Spleen (tissue), 11 donors: ENCODE measurements at regions not wholly inside any gene's neighbourhood (a gene's known extent, or its start where the extent isn't known, plus 50 kb on each side); places are given as distances from the start of the nearest gene placed in this dataset.

Experiments
- DNase-seq: peaks from one replicate; pipeline ENCODE4 v3.0.0-alpha.2; 2020
- H3K27ac ChIP-seq, 8 donors: fragments of 200-600 bp; sonication (generic) in 7 of 8; 1 replicate in 4 of 8; 2 replicates in 4 of 8; pipeline versions ENCODE4 v1.5.0 to v1.8.0; 2016 to 2021; ENCODE audit warnings: inconsistent platforms in 4 of 8, mild to moderate bottlenecking in 4 of 8, moderate library complexity in 1 of 8
- H3K27me3 ChIP-seq, 7 donors: fragments of 200-600 bp; sonication (generic) in 6 of 7; replicated peaks in 1 of 7; 1 replicate in 4 of 7; 2 replicates in 3 of 7; pipeline versions ENCODE4 v1.5.0 to v1.8.0; 2016 to 2021; ENCODE audit warnings: inconsistent platforms in 3 of 7, mild to moderate bottlenecking in 1 of 7
- H3K36me3 ChIP-seq, 6 donors: fragments of 200-600 bp; sonication (generic) in 5 of 6; 1 replicate in 4 of 6; 2 replicates in 2 of 6; pipeline versions ENCODE4 v1.5.0 to v1.8.0; 2016 to 2021; ENCODE audit warnings: inconsistent platforms in 2 of 6
- H3K4me1 ChIP-seq, 6 donors: fragments of 200-600 bp; sonication (generic) in 5 of 6; 1 replicate in 3 of 6; 2 replicates in 3 of 6; pipeline versions ENCODE4 v1.5.0 to v1.8.0; 2016 to 2021; ENCODE audit warnings: inconsistent platforms in 3 of 6
- H3K4me3 ChIP-seq, 8 donors: fragments of 200-600 bp; sonication (generic) in 7 of 8; 1 replicate in 4 of 8; 2 replicates in 4 of 8; pipeline versions ENCODE4 v1.5.0 to v1.8.0; 2016 to 2021; ENCODE audit warnings: inconsistent platforms in 4 of 8, mild to moderate bottlenecking in 4 of 8, moderate library complexity in 2 of 8
- H3K9me3 ChIP-seq, 8 donors: fragments of 200-600 bp; sonication (generic) in 7 of 8; 1 replicate in 4 of 8; 2 replicates in 4 of 8; pipeline versions ENCODE4 v1.5.0 to v1.8.0; 2016 to 2021; ENCODE audit warnings: inconsistent platforms in 4 of 8
- POLR2A ChIP-seq, 3 donors: fragments of 450-650 bp; IDR thresholded peaks; one replicate each; pipeline ENCODE4 v1.5.1; 2017; ENCODE audit warnings: antibody characterized with exemption in 3 of 3, mild to moderate bottlenecking in 1 of 3
- POLR2AphosphoS5 ChIP-seq, 3 donors: sonication (generic); formaldehyde crosslinking; IDR thresholded peaks; one replicate each; pipeline ENCODE4 v1.5.1; 2017; ENCODE audit warnings: antibody characterized with exemption in 3 of 3
- WGBS, 5 donors: extraction: QIAGEN DNeasy Blood & Tissue Kit in 3 of 5; methylation state at CpG; one replicate each; pipeline versions ENCODE4 v1.1.5 to v1.1.7; 2013 to 2018; 5-methylcytosine and 5-hydroxymethylcytosine counted together
- intact Hi-C: fragments of 100-400 bp; cut with DNase I; formaldehyde crosslinking; loops from one replicate; pipeline ENCODE4 v1.15.0; 2023; ENCODE audit warnings: low total_unique reads
- TF ChIP-seq, protein P1 (sequence below), 11 experiments: fragments of 200-600 bp in 7 of 11; fragments of 450-650 bp in 4 of 11; sonication (generic) in 4 of 11; IDR thresholded peaks in 8 of 11; conservative IDR thresholded peaks in 3 of 11; 1 replicate in 7 of 11; 2 replicates in 4 of 11; pipeline versions ENCODE4 v1.4.0 to v1.8.0; 2016 to 2021; ENCODE audit warnings: antibody characterized with exemption in 11 of 11, inconsistent platforms in 4 of 11, mild to moderate bottlenecking in 1 of 11
- donor health status: healthy with polysubstance abuse.
- donor health status: DM: no; HTN: no; CAD: no; lungs with moderate emphysema.
- donor health status: DM: no; HTN: no; CAD: no.
- donor health status: Bipolar disorder and iron deficiency.
- donor health status: healthy.
- donor health status: DM: no; HTN: no; CAD: no.
- donor health status: DM: yes; HTN: yes; CAD: no.

DNA sequence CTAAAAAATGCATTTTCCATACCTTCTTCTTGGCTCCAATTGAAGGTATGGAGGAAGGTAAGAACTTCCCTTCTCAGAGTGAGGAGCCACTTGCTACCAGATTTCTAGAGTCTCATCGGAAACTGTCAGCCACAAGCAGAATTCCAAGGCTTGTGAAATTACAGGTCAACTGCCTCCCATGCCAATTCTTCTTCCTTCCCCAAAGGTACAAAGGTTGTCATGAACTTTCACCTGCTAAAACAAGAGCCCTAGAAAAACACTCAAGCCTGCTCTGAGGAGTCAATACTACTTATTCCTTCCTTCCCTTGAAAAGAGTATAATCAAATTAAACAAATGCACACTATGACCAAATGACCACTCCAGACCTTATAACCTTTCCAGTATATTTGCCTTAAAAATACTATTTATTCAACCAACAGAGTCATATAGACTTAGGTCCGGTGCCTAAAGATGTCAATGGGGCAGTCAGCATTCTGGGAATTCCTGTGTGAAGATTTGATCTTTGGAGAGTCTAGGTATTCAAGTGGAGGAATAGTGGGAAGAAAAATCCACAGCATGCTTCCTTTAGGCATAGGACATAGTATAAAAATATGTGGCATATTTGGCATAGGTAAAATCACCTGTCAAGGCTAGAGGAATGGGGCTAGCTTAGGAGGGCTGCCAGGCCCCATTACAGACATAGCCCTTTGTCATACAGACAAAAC is 539.3 kb downstream of the LIG4 start:
- no peak for DNase-seq

DNA sequence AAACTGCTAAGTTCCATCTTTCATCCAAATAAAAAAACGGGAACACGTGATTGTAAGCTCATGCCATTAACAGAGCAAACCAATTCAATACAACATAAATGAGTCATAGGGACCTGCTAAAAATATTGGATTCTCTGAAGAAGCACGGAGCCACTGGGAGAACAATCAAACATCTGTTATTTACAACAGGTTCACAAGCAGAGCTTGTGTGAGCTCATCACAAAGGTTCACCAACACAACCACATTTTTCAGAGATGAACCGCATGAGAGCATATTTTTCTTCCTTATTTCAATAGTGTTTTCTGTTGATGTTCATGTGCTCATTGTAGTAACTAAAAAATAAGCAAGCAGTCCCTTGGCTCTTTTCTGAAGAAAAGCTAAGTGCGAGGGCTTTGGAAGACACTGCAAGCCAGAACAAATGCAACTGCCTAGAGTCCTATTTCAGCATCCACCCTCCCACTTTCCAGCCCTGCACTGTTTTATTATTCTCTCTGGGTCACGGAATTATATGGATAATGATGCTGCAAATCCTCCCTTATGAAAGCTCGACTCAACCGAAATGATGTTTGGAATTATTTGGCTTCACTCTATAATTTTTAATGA is 545.8 kb downstream of the LIG4 start:
- no peak overlapping the region for H3K27ac ChIP-seq
- no peaks in the 10 kb centered on the region for H3K36me3 ChIP-seq
- DNase-seq: no peak
- no peaks in the 10 kb centered on the region for H3K27me3 ChIP-seq
- H3K4me1 ChIP-seq: no peaks in the 10 kb centered on the region
- TF ChIP-seq, protein P1, sequence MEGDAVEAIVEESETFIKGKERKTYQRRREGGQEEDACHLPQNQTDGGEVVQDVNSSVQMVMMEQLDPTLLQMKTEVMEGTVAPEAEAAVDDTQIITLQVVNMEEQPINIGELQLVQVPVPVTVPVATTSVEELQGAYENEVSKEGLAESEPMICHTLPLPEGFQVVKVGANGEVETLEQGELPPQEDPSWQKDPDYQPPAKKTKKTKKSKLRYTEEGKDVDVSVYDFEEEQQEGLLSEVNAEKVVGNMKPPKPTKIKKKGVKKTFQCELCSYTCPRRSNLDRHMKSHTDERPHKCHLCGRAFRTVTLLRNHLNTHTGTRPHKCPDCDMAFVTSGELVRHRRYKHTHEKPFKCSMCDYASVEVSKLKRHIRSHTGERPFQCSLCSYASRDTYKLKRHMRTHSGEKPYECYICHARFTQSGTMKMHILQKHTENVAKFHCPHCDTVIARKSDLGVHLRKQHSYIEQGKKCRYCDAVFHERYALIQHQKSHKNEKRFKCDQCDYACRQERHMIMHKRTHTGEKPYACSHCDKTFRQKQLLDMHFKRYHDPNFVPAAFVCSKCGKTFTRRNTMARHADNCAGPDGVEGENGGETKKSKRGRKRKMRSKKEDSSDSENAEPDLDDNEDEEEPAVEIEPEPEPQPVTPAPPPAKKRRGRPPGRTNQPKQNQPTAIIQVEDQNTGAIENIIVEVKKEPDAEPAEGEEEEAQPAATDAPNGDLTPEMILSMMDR (IDR thresholded peaks at IDR 0.05 in 8 of 11, conservative IDR thresholded peaks at IDR 0.05 in 3 of 11): no peak
- TF ChIP-seq POLR2AphosphoS5 (IDR thresholded peaks at IDR 0.05) (no peak), POLR2A (IDR thresholded peaks at IDR 0.05) (no peak)
- intact Hi-C loops: no loop called here
- peaks cover 0 to 10% (median 4%) of the 10 kb centered on the region in 8 donors for H3K9me3 ChIP-seq
- H3K4me3 ChIP-seq: no peak overlapping the region
- WGBS, 5 donors: 83 to 91% (median 86%) methylated on average over 8 of the region's 8 CpGs

More for the DNA sequence above, 539.3 kb downstream of the LIG4 start:
- no peak overlapping the region for H3K27ac ChIP-seq
- no peak for TF ChIP-seq POLR2AphosphoS5 (IDR thresholded peaks at IDR 0.05)
- TF ChIP-seq, protein P1 (IDR thresholded peaks at IDR 0.05 in 8 of 11, conservative IDR thresholded peaks at IDR 0.05 in 3 of 11): no peak
- no peak for TF ChIP-seq POLR2A (IDR thresholded peaks at IDR 0.05)
- no peak overlapping the region for H3K4me3 ChIP-seq
- H3K9me3 ChIP-seq: peaks cover 0 to 10% (median 0%) of the 10 kb centered on the region in 8 donors
- intact Hi-C loops: no loop called here
- H3K27me3 ChIP-seq: no peaks in the 10 kb centered on the region
- H3K4me1 ChIP-seq: no peaks in the 10 kb centered on the region
- no peaks in the 10 kb centered on the region for H3K36me3 ChIP-seq
- WGBS, 5 donors: 88 to 97% (median 96%) methylated on average over 2 of the region's 2 CpGs

DNA sequence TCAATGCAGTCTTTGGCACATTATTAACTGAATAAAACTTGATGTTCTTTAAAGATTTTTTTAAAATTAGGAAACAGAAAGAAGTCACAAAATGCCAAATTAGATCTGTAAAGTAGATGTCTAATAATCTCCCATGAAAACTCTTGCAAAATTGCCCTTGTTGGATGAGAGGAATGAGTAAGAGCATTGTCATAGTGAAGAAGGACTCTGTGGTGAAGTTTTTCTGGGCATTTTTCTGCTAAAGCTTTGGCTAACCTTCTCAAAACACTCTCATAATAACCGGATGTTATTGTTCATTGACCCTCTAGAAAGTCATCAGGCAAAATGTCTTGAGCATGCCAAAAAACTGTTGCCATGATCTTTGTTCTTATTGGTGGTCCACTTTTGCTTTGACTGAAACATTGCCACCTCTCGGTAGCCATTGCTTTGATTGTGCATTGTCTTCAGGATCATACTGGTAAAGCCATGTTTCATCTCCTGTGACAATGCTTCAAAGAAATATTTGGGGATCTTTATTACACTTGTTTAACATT is 549.3 kb downstream of the LIG4 start:
- Histone ChIP-seq H3K4me3 (no peak overlapping the region), H3K9me3 (peaks cover 0 to 13% (median 4%) of the 10 kb centered on the region in 8 donors), H3K27me3 (no peaks in the 10 kb centered on the region), H3K36me3 (no peaks in the 10 kb centered on the region), H3K4me1 (no peaks in the 10 kb centered on the region), H3K27ac (no peak overlapping the region)
- TF ChIP-seq POLR2AphosphoS5 (IDR thresholded peaks at IDR 0.05) (no peak), POLR2A (IDR thresholded peaks at IDR 0.05) (no peak)
- TF ChIP-seq, protein P1 (IDR thresholded peaks at IDR 0.05 in 8 of 11, conservative IDR thresholded peaks at IDR 0.05 in 3 of 11): no peak
- WGBS, 5 donors: 83 to 95% (median 86%) methylated on average over 2 of the region's 2 CpGs
- DNase-seq: no peak
- intact Hi-C loops: no loop called here

DNA sequence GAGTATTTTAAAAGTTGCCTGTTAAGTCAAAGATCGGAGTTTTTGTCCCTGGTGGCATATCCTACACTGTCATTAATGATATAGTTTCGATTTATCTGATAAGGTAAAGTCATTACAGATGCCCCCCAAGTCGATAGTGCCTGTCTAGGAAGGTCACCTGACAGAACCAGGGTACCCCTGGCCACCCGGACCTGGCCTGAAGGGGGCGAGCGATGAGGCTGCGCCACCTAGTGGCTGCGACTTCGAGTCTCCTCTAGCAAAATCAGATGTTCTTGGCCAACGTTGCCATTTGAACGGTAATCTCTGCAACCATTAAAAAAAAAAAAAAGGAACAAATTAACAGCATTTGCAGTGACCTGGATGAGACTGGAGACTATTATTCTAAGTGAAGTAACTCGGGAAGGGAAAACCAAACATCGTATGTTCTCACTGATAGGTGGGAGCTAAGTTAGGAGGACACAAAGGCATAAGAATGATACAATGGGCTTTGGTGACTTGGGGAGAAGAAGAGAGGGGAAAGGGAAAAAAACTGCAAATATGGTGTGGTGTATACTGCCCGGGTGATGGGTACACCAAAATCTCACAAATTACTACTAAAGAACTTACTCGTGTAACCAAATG is 565.1 kb downstream of the LIG4 start:
- no peaks in the 10 kb centered on the region for H3K36me3 ChIP-seq
- peaks cover 0 to 2% (median 0%) of the 10 kb centered on the region in 8 donors for H3K9me3 ChIP-seq
- intact Hi-C loops: loop anchor here (5.0 kb wide), 1 partner anchor 438 kb away; no protein-coding TSS in a partner anchor
- H3K27me3 ChIP-seq: no peaks in the 10 kb centered on the region
- no peaks in the 10 kb centered on the region for H3K4me1 ChIP-seq
- TF ChIP-seq, protein P1 (IDR thresholded peaks at IDR 0.05 in 8 of 11, conservative IDR thresholded peaks at IDR 0.05 in 3 of 11): peak in 10 of 11 experiments; percentile 12 to 65 (median 44)
- no peak for TF ChIP-seq POLR2AphosphoS5 (IDR thresholded peaks at IDR 0.05)
- no peak for TF ChIP-seq POLR2A (IDR thresholded peaks at IDR 0.05)
- 19 to 22% (median 20%) methylated on average over 15 of the region's 15 CpGs for WGBS, 5 donors
- H3K4me3 ChIP-seq: no peak overlapping the region
- H3K27ac ChIP-seq: no peak overlapping the region
- peak; percentile 68 for DNase-seq
